Activated CD4-positive, alpha-beta T cell treated with anti-CD3 and anti-CD28 coated beads for 4 hours (primary cell): ENCODE measurements at regions not wholly inside any gene's neighbourhood (a gene's known extent, or its start where the extent isn't known, plus 50 kb on each side); places are given as distances from the start of the nearest gene placed in this dataset.
"Not testable (repeated sequence)": the region's sequence is repeated elsewhere in the genome, so short reads cannot be mapped to it uniquely, and the experiment has no call there.

ENCODE experiments used
- DNase-seq, 2 donors: peaks; one replicate each; pipeline ENCODE4 v3.0.0-alpha.2; 2020

DNA sequence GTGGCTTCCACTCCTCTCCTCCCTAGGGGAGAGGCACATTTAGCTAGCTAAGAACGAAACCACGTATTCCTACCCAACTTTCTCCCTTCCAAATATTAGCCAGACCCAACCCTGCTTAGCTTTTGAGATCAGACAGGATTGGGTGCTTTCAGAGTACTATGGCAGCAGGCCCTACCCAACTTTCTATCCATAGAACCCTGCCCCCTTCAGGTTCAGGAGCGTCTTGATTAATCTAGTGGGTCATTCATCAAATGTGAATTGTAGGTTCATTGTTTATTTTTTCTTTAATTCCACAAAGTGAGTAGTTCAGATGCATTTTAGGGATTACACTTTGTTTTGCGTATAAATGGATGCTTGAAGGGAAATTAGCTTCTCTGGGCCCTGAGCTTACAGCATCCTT lies 188.3 kb downstream of the MIB1 start:
- no peak for DNase-seq

- no peak for DNase-seq
These were observed 189.6 kb downstream of the MIB1 start for GRCh38 chr18:21930177-21930576.

GRCh38 chr18:21933931-21934765 lies 193.6 kb downstream of the MIB1 start:
- DNase-seq: no peak

DNA sequence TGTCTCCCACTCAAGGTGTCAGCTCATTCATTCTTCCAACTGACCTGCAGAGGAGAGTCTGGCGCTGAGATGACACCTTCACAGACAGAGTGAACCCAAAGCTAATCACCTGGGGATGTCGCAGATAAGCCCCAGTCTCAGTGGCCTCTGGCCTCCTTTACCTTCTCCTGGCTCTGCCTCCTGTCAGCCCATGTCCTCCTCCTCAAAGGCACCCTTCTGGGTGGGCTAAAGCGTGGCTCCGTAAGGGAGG lies 194.1 kb downstream of the MIB1 start:
- DNase-seq: no peak

DNA sequence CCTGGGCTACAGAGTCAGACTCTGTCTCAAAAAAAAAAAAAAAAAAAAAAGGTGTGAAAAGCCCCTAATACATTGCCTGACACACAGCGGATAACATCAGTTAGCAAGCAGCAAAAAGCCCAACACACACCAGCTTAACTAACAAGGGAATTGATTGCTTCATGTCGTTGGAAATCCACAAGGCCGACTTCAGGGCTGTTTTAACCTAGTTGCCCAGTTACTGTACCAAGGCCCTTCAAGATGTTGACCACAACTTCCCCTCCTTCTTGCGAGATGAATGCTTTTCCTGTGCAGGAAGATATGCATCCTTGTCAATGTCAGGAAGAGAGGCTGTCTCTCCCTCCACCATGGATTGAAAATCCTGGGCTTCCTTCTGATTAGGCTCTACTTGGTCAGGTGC lies 202.9 kb downstream of the MIB1 start:
- no peak for DNase-seq

- no peak for DNase-seq
These were observed 208.9 kb downstream of the MIB1 start for GRCh38 chr18:21949326-21950015.

DNA sequence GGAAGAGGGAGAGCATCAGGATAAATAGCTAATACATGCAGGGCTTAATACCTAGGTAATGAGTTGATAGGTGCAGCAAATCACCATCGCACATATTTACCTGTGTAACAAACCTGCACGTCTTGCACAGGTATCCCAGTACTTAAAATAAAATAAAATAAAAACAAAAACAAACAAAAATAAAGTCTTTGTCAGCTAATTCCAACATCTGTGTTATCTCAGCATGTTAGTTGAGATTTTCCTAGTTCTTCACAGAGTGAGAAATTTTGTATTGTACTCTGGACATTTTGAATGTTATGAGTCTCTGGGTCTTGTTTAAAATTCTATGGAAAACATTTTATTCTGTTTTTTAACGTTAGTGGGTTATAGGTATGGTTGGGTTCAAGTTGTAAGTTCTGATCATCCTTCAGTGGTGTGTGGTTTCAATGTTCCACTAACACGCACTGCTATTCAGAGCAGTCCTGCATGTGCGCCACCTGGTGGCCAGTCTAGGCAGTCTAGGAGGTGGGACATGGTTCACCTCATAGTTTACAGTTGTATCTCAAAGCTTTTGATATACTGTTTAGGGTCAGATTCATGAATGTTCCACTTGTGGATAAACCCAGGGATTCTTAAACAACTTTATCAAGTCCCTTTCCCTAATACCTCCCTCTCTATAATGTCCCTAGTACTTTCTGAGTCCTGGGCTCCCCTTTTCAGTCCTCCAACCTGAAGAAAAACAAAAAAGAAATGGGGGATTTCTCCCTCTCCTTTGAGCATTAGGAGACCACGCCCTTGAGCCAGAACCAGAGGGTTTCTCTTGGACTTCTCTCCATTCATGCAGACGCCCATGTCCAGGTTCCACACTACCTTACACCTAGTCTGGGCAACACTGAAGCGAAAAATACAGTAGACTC lies 213.4 kb upstream of the GATA6 start:
- DNase-seq: peak; percentile 72 to 79

DNA sequence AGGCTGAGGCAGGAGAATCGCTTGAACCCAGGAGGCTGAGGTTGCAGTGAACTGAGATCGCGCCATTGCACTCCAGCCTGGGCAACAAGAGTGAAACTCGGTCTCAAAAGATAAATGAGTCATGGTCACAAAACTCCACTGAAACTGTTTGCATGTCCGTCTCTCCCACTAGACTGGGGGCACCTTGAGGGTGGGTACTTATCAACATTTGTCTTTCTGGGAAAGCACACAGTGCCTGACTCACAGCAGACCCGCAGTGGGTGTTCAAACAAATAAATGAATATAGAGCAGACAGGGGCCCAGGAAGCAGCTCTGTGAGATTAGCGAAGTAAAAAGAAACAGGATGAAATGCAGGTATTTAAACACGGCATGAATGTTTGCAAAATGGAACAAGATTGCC lies 211.1 kb upstream of the GATA6 start:
- no peak for DNase-seq

DNA sequence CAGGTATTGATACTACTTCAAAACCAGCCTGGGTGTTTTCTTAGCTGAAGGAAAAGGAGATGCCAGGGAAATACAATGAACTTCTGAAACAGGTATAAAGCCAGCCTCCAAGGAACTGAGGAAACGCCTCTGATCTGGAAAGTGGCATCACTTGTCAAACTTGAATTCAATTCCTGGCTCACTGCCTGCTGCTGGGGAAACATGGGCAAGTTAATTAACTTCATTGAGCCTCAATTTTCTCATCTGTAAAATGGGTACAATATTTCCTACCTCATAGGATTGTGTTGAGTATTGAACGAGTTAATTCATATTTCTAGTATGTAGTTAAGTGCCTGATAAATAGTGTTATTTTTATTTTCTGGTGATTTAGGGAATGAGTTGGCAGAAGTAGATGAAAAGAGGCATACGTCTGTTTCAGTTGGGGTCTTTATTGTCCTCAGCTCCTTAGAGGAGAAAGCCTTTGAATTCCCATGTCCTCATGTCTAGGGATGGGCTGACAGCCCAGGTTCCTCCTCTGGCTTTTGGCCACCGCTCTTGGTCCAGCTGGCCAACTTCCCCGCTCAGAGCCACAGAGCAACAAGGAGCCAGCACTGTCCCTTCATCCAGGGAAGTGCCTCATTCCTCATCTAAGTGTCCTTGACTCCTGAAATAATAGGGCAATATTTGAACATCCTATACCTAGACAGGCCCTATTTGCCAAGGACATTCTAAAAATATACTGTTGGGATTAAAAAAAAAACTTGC lies 210.5 kb upstream of the GATA6 start:
- DNase-seq: no peak

DNA sequence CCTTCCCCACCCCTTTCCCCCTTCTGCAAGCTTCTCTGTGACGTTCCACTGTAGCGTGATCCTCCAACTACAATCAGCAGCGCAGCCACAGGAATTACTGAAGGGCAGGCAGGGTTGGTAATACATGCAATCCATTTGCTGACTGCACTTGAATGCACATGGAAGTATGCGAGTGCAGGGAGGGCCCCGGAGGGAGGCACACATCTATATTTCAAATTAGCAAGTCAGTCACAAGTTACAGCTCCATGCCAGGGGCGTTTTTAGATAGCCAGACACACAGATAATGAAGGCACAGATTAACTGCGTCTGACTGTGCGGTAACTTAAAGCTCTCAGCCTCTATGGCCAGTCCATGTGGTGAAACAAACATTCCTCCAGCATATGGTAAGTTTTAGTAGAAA lies 209.2 kb upstream of the GATA6 start:
- DNase-seq: no peak

DNA sequence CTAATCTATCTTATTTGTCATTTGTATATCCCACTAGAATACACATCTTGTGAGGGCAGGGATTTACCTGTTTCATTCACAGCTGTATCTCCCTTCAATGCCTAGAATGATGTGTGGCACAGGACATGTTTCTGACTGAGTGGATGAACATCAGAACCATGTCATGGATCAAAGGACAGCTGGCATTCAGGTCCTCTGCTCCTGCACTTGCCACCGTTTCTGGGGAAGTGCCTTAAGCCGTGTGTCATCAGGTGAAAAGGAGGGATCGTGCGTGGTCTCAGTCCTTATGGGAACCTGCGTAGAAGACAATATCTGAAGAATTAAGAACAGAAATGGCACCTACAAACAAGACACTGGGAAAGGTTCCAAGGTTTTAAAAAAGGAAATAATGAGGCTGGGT lies 206.1 kb upstream of the GATA6 start:
- no peak for DNase-seq

- no peak for DNase-seq
These were observed 201.1 kb upstream of the GATA6 start for GRCh38 chr18:21968338-21968737.

GRCh38 chr18:21972281-21972680 lies 197.1 kb upstream of the GATA6 start:
- no peak for DNase-seq

DNA sequence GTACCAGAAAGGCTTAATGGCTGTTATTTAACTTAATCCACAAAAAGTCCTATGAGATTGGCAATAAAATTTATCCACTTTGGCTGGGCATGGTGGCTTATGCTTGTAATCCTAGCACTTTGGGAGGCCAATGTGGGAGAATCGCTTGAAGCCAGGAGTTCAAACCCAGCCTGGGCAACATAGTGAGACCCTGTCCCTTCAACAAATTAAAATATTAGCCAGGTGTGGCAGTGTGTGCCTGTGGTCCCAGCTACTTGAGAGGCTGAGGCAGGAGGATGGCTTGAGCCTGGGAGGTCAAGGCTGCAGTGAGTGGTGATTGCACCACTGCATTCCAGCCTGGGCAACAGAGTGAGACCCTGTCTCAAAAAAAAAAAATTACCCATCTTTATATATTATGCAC lies 193.4 kb upstream of the GATA6 start:
- DNase-seq: not testable (repeated sequence)

- no peak for DNase-seq
These were observed 190.7 kb upstream of the GATA6 start for GRCh38 chr18:21978546-21979170.

DNA sequence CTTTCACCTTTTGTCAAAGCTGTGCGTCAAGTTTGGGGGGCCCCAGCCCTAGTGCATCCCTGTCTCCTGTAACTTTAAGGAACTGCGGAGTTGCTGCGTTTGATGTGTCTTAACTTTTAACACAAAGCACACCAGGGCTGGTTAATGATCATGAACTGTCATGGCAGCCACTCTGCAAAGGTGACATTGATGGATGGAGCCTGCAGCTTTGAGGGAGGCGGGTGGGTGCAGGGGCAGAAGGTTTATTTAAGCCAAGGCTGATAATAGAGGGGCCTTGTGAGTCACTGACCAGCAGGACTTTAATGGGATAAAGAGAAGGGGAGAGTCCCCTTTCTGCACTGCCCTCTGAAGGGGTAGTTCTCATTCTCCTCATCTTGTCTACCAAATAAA lies 190.2 kb upstream of the GATA6 start:
- DNase-seq: no peak

DNA sequence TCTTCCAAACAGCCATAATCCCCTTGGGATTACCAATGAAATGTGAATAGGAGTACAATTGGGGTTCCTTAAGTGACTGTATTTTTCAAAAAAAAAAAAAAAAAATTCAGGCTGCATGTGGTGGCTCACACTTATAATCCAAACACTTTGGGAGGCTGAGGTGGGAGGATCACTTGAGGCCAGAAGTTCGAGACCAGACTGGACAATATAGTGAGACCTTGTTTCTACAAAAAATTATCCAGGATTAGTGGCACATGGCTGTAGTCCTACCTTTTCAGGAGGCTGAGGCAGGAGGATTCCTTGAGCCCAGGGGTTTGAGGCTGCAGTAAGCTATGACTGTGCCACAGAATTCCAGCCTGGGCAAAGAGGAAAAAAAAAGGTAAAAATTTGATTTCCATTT lies 189.6 kb upstream of the GATA6 start:
- DNase-seq: no peak

- no peak for DNase-seq
These were observed 188.6 kb upstream of the GATA6 start for GRCh38 chr18:21980744-21981143.

DNA sequence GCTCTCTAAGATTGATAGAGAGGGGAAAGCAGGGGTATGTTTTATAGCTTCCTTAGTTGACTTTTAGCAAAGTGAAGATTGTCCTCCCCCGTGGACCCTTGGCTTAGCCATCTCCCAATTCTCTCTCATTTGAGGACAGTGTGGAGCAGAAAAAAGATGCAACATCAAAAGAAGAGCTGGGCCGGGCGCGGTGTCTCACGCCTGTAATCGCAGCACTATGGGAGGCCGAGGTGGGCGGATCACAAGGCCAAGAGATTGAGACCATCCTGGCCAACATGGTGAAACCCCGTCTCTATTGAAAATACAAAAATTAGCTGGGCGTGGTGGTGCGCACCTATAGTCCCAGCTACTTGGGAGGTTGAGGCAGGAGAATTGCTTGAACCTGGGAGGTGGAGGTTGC lies 187.9 kb upstream of the GATA6 start:
- not testable (repeated sequence) for DNase-seq

DNA sequence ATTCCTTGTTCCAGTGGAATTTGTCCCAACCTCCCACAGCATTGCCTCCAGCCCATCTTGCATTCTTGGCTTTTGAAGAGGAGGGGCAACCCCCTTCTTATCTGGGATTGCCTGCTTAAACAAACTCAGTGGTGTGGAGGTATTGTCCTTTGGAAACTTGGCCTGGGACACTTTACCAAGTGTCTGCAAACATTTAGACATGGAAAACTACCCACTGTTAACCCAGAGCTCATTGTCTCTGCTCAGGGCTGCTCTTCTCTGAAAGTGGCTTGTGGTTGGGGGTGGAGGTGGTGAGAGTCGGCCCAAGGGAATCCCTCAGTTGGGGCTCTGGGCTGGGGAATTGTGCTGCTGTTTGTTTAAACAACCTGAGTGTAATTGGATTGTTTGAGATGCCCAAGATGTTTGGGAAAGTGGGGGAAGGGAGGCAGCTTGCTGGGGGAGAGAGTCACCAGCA lies 178.3 kb upstream of the GATA6 start:
- DNase-seq: no peak

- DNase-seq: no peak
These were observed 177.5 kb upstream of the GATA6 start for GRCh38 chr18:21991886-21992285.

GRCh38 chr18:21996351-21996826 lies 173.0 kb upstream of the GATA6 start:
- no peak for DNase-seq
